H1 (cell line): ENCODE measurements at regions not wholly inside any gene's neighbourhood (a gene's known extent, or its start where the extent isn't known, plus 50 kb on each side); places are given as distances from the start of the nearest gene placed in this dataset.

Source experiments
- ASH2L ChIP-seq: fragments of 200-600, 300-600 bp; sonication (generic); IDR thresholded peaks from one replicate; pipeline ENCODE4 v1.7.1; 2017; ENCODE audit warnings: low read length
- CREB1 ChIP-seq: IDR thresholded peaks from 2 replicates; pipeline ENCODE4 v1.6.1; 2012; ENCODE audit warnings: inconsistent platforms
- CTCF ChIP-seq, 3 experiments: IDR thresholded peaks; 1 replicate in 2 of 3; 2 replicates in 1 of 3; pipeline versions ENCODE4 v1.5.1 to v1.6.1; 2011; ENCODE audit warnings: low read length in 3 of 3, mild to moderate bottlenecking in 3 of 3, inconsistent platforms in 2 of 3, low read depth in 1 of 3, moderate library complexity in 1 of 3; ENCODE audit not compliant: insufficient read depth in 1 of 3; ENCODE audit errors: control extremely low read depth in 1 of 3
- RAD21 ChIP-seq, 2 experiments: IDR thresholded peaks in 1 of 2; conservative IDR thresholded peaks in 1 of 2; 2 replicates each; pipeline ENCODE4 v1.6.1; 2011; ENCODE audit warnings: low read depth in 2 of 2, low read length in 2 of 2, improper control_type of control experiment in 1 of 2, inconsistent platforms in 1 of 2, mild to moderate bottlenecking in 1 of 2, moderate library complexity in 1 of 2

GRCh38 chr1:217261636-217262035 lies 369.3 kb downstream of the GPATCH2 start:
- TF ChIP-seq CTCF (IDR thresholded peaks at IDR 0.05; ENCODE audit: control extremely low read depth in 1 of 3, insufficient read depth in 1 of 3, low read depth in 1 of 3, low read length in 3 of 3): no peak
- no peak for TF ChIP-seq RAD21 (IDR thresholded peaks at IDR 0.05 in 1 of 2, conservative IDR thresholded peaks at IDR 0.05 in 1 of 2; ENCODE audit: low read depth in 2 of 2, low read length in 2 of 2)
- no peak for TF ChIP-seq ASH2L
- no peak for TF ChIP-seq CREB1
